SK-N-DZ (cell line): ENCODE measurements at regions not wholly inside any gene's neighbourhood (a gene's known extent, or its start where the extent isn't known, plus 50 kb on each side); places are given as distances from the start of the nearest gene placed in this dataset.
"Not testable (repeated sequence)": the region's sequence is repeated elsewhere in the genome, so short reads cannot be mapped to it uniquely, and the experiment has no call there.

Experiments used
- DNase-seq: peaks from one replicate; pipeline ENCODE4 v3.0.0-alpha.2; 2015; ENCODE audit warnings: low spot score

DNA sequence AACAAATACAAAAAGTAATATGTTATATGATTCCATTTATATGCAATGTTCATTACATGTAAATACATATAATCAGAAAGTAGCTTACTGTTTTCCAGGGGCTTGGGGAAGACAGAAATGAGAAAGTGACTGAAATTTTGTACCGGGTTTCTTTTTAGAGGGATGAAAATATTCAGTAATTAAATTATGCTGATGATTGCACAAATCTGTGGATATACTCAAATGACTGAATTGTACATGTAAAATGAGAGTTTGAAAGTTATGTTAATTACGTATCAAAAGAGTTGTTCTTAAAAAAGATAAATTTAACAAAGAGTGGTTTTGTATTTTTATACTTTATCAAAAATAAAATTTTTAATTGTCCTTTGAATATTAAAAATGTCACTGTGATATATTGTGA, 856.3 kb downstream of the DSC3 start:
- no peak for DNase-seq

DNA sequence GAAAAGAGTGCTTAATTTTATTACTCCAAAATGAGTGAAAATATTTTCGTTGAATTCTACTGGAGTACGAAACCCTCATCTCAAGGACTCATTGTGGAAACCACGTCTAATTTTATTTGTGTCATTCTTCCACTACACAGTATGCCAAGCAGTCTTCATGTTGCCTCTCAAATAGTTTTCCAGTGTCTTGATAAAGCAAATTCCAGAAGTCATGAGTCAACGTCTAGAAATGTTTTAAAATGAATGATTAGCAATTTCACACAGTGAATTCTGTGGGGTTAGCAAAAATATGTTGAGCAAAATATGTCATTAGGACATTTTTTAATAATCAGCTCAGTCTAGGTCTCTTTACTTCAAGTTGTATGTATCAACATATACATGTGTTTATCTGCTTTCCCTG, 865.5 kb downstream of the DSC3 start:
- DNase-seq: no peak

DNA sequence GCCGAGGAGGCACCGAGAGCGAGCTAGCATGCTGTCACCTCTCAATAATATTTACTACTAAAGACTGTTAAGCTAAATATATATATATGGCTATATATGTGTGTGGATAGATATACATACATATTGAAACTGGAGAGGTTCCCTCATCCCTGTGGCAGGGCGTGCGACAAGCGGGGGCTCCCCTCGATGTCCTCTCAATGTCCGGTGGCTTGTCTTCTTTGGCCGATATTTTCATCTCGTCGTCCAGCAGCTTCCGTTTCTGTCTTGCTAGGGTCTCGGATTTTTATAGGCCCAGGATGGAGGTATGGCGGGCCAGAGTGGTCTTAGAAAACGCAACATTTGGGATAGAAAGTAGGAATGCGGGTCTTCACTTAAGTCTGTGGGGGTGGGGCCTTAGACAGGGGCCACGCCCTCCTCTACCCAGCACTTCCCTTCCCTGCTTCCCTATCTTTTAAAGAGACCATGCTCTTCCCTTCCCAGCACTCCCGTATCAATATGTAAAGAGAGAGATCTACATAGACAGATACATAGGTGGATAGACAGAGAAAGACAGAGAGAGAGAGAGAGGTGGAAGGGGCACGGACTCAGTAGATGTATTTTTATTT, 866.8 kb downstream of the DSC3 start:
- DNase-seq: no peak

DNA sequence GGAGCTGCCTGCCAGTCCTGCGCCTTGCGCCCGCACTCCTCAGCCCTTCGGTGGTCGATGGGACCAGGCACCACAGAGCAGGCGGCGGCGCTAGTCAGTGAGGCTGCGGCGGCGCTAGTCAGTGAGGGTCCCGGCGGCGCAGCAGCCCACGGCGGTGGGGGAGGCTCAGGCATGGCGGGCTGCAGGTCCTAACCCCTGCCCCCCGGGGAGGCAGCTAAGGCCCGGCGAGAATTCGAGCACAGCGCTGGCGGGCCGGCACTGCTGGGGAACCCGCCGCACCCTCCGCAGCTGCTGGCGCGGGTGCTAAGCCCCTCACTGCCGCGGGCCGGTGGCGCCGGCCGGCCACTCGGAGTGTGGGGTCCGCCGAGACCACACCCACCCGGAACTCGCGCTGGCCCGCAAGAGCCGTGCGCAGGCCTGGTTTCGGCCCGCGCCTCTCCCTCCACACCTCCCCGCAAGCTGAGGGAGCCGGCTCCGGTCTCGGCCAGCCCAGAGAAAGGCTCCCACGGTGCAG, 867.4 kb downstream of the DSC3 start:
- DNase-seq: no peak

DNA sequence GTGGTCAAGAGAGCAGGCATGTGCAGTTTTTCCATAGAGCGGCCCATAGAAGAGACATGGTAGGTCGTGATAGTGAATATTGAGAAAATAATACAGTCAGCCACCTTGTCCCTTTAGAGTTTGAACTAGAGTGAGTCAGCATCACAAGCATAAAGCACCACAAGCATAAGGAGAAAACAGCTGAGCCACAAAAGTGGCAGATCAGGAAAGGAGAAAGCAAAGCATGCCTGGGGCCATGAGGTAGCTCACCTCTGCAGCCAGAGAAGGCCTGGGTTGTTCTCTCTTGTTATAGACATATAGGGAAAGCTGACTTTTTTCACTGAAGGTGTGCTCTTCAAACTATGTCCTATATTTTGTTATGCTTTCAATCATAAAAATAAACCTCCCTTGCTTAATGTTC, 879.0 kb downstream of the DSC3 start:
- no peak for DNase-seq

DNA sequence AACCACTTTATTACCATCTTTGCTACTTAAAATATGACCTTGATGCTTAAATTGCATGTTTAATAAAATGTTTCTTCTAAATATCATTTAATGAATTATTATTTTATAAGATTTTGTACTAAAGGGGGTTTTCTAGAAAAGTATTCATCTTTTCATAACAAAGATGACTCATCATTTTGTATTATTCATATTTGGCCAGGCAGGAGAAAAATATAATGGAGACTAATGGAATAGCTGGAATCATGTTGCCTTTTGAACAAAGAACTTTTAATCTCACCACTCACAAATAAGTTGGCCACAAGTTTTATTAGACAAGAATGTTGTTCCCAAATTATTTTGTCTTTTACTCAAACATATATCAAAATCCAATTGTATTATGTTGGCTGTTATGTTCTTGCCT, 882.4 kb downstream of the DSC3 start:
- DNase-seq: no peak

DNA sequence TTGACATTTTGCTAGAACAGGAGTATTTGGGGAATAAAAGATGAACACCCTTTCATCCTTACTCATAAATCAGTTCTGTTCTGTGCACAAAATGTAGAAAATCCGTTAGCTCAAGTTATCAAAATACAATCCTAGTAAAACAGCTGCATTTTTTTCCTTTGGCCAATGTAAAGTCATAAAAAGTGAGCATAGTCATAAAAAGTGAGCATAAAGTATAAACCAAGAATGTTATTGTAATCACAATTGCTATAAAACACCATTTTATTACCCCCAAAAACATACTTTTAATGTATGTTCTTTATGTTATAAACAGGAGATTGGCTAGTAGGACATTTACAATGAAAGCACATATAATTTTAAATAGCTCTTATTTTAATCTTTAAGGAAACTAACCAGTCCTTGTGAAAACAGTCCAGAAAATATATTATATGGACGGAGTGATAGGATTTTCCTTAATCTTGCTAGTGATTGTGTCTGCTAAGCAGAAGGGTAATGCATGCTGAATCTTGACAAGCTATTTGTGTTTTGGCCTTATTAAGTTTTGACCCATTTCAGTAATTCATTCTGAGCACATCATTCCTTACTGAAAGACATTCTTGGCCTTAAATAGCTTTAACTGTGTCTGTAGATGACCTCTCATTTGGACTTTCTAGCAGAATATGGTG, 891.8 kb downstream of the DSC3 start:
- DNase-seq: no peak

DNA sequence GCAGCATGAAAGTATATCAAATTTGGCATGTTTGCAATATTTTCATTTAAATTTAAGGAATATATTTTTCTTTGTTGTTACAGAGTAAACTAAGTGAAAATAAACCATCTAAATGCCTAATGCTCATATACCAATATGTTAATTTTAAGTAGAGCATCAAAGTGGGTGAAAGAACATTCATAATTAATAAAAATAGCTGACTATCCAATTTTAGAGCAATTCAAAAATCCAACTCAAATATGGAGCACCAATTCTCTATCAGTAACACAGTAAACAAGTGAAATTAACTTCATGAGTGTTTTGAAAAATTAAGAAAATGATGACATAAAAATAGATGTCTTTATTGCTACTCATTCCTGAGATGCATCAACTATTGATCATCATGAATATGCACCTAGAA, 893.0 kb downstream of the DSC3 start:
- no peak for DNase-seq

DNA sequence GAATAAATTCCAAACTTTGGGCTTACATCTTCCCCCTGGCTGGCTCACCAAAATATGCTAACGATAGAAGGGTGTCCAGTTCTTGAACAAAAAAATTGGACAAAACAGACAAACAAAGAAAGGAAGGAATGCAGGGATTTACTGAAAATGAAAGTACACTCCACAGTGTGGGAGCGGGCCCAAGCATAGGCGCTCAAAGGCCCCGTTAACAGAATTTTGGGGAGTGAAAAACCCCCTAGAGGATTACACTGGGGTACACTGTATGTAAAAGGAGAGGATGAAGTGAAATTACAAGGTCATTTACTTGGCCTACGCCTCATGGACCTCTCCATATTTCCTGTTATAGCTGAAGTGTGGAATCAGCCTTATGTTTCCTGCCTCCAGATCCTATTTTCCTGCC, 899.7 kb downstream of the DSC3 start:
- DNase-seq: no peak

DNA sequence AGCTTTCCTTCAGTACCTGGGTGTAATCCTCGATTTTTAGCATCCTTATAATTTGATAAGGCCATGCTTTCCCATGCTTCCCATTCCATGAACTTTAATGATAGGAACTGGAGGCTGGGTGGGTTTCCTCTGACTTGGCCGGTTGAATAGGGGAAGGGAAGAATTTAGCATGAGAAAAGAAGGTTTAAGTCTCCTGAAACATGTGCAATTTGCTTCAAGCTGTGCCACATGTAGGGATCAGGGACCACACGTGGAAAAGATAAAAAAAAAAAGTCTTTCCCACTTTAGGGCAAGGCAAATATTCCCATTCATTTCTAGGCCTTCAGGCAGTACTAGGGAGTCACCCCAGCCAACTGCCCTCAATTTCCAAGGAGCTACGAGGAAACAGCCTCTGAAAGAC, 900.3 kb downstream of the DSC3 start:
- DNase-seq: no peak

DNA sequence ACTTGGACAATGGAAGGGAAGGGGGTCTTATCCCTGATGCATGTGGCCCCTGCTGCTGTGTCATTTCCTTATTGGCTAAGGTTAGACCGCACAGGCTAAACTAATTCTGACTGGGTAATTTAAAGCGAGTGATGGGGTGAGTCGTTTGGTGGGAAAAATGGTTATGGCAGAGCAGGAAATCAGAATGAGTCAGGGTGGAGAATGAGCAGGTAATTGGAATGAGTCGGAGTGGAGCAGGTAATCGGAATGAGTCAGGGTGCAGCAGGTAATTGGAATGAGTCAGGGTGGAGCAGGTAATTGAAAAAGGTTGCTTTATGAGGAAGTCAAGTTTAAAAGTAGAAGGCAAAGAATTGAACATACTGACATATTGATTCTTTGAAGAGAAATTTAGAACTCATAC, 901.0 kb downstream of the DSC3 start:
- DNase-seq: not testable (repeated sequence)

DNA sequence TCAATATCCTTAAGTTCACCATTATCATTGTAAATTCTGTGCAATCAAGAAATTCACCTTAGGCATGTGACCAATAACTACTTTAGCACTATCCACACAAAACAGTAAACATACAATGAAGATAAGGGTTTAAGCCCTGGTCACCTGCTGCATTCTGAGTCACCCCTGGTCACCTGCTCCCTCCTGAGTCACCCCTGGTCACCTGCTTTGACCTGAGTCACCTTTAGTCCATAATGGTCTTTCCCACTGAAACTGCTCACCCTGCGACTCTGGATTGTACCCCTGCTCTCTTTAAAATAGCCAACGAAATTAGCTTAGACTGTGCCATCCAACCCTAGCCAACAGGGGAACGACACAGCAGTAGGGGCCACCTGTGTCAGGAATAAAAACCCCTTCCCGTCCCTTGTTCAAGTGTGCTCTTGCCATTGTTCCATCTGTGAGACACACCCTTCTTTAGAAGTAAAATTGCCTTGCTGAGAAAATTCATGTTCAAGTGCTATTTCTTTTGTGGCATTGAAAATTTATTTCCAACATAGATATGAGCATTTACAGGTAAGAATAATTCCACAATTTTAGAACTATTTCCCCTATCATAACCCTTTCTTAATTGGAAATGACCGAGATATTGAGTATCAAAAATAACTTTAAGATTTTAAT, 902.8 kb downstream of the DSC3 start:
- no peak for DNase-seq

DNA sequence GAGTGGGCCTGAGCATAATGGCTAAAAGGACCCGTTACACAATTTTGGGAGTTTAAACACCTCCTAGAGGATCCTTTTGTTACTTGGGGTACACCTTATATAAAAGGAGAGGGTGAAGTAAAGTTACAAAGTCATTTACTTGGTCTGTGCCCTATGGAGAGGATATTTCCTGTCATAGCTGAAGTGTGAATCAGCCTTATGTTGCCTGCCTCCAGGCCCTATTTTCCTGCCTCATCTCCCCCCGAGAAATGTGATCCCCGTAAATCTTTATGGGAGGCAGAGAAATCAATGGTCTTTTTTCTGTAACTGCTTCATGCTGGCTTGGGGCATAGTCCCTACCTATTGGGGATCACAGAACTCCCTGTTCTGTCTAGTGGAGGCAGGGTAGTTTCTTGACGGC, 906.6 kb downstream of the DSC3 start:
- no peak for DNase-seq

DNA sequence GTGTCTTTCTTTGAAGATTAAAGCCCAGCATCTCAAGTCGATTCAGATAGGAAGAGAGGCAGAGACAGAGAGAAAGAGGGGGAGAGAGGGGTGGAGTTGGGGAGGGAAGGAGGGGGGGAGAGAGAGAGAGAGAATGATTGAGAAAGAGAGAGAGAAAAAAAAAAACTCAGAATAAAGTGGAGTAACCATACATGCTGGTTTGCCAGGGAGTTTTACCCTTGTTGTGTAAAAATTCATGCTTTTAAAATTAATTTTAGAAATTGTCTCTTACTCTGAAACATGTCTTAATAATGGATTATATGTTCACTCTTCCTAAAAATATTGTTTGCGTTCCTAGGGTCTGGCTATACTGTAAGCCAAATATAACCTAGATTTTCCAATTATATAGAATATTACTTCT, 908.5 kb downstream of the DSC3 start:
- DNase-seq: no peak

DNA sequence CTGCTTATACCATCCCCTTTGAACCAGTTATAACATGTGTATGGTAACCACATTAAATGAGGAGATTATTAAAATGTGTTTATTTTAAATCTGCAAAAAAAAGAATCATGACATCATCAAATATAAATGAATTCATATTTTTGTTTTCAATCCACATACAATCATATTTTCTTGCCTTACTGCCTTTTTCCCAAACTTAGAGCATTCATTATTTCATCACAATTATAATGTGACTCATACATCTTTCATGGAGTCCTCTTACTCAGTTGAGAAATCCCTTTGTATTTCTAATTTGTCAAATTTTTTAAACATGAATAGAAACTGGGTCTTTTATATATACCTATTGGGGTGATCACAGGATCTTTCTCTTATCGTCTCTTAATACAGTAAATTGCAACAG, 909.6 kb downstream of the DSC3 start:
- DNase-seq: no peak

DNA sequence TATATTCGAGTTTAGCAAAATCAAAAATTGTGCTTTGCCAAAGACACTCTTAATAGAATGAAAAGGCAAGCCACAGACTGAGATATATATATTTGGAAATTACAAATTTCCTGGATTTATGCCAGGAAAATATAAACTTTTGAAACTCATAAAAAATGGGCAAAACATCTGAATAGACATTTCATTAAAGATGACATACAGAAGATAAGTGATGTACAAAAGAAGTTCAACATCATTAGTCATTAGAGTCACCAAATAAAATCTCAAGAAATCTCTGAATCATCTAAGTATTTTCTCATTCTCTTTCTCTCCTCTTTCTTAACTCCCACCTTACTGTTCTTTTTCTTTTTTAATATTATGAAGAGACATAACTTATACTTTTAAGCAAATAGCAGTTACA, 921.1 kb downstream of the DSC3 start:
- DNase-seq: no peak

DNA sequence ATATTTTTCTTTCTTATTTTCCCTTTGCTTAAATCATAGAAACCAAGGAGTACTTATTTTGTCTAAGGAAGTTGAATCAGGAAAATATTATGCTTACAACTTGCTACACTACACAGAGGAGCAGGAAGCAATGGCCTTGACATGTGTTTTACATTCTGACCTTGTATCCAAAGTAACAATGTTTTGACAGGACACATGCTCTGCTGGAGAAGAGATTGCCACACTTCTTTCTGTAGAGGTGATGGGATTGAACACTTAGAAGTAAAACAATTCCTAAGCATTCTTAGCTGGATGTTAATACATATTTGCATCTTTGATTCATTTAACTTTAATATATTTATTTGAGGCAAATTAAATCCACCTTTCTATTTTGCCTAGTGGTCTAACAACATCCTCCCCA, 929.1 kb downstream of the DSC3 start:
- no peak for DNase-seq

DNA sequence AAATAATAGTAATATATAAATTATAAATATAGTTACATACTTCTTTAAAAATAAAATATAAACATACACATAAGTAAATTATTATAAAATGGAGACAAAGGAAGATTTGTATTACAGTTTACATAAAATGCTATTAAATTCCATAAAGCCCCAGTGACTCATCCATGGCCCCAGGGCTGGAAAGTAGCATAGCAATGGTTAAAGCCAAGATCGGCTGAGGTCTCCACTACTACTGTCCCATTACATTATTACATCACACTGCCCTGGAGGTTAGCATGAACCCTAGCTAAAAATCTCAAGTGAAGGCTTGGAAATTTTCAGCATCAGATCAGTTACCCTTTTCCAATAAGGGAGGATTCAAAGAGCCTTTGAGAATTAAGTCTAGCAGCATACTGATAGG, 936.2 kb downstream of the DSC3 start:
- no peak for DNase-seq

DNA sequence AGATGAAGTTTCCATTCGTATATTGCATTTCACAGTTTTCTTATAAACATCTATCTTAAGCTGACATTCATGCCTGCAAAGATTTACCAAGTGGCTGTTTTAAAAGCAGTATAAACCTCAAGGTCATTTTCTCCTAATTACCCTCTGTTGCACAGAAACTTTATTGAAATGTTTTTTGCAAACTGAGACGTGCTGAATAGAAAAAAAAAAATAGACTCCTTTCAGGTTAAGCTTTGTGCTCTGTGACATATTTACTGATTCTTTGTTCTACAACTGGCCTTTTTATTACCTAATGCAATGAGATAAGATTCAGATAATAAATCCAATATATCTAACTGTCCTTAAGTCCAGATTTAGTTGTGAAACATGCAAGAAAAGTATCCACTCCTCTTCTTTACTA, 938.7 kb downstream of the DSC3 start:
- no peak for DNase-seq

DNA sequence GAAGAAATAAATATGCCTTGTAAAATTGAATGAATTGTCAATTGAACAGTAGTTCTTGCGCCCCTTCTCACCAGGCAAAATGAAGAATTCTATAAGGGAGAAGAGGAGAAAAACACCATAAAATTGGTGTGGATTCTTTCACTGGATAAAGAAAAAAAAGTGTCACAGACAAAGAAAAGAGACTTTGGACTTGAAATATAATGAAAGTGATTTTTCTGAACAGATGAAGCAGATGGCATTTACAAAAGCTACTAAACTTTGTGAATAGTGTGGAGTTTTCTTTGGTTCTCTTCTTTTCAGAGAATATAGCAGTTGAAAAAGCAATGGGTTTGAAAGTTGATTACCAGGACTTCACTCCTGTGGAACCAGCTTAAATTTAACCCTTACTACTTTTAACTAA, 945.7 kb downstream of the DSC3 start:
- DNase-seq: no peak

DNA sequence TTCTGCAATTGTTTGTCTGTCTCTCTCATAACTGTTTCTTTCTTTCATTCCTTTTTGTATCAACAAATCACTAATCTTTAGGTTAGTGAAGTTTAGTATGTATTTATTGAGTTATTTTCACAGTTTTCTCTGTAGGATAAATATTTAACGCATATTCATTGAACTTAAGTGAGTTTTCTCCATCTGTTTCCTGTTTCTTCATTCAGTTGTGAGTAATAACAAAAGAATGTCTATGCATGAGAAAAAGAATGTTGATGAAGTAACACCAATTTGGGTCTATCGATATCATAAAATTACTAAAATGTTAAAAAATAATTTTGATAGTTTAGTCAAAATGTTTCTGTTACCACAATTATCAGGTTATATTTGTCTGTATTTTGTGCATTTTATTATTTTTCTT, 948.0 kb downstream of the DSC3 start:
- DNase-seq: no peak

DNA sequence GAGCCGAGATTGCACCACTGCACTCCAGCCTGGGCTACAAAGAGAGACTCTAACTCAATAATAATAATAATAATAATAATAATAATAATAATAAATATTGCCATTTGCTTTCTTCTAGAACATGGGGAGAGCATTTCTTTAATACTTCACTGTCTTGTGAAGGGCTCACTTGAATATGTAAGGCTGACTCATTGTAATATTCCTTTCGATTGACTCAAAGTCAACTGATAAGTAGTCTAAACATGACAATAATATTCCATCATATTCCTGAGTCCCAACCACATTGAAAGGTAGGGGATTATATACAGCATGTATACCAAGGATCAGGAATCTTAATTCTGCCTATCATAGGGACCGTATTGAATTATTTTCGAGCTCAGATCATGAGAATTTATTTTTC, 949.2 kb downstream of the DSC3 start:
- no peak for DNase-seq
